ENCODE measurements at regions not wholly inside any gene's neighbourhood (a gene's known extent, or its start where the extent isn't known, plus 50 kb on each side); places are given as distances from the start of the nearest gene placed in this dataset.
"Not testable (repeated sequence)": the region's sequence is repeated elsewhere in the genome, so short reads cannot be mapped to it uniquely, and the experiment has no call there.

- no peak for DNase-seq (ENCODE audit: low read depth, low spot score)
These were observed 76.5 kb upstream of the ATF7IP2 start for GRCh38 chr16:10309271-10309932.

GRCh38 chr16:10312008-10312407, 73.9 kb upstream of the ATF7IP2 start:
- DNase-seq (ENCODE audit: low read depth, low spot score) = no peak
- H3K4me3 ChIP-seq (ENCODE audit: low read length) = no peak overlapping the region

More at GRCh38 chr16:10309271-10309932, 76.5 kb upstream of the ATF7IP2 start:
- no peak overlapping the region for H3K4me3 ChIP-seq (ENCODE audit: low read length)

- no peak for DNase-seq (ENCODE audit: low read depth, low spot score)
- no peak overlapping the region for H3K4me3 ChIP-seq (ENCODE audit: low read length)
These were observed 72.8 kb upstream of the ATF7IP2 start for GRCh38 chr16:10312784-10313724.

GRCh38 chr16:10314317-10314716, 71.5 kb upstream of the ATF7IP2 start:
- no peak overlapping the region for H3K4me3 ChIP-seq (ENCODE audit: low read length)
- DNase-seq (ENCODE audit: low read depth, low spot score) = no peak

GRCh38 chr16:10314811-10315210, 71.0 kb upstream of the ATF7IP2 start:
- no peak overlapping the region for H3K4me3 ChIP-seq (ENCODE audit: low read length)
- DNase-seq (ENCODE audit: low read depth, low spot score) = peak; percentile 32

GRCh38 chr16:10317425-10318001, 68.3 kb upstream of the ATF7IP2 start:
- no peak for DNase-seq (ENCODE audit: low read depth, low spot score)
- H3K4me3 ChIP-seq (ENCODE audit: low read length) = no peak overlapping the region

GRCh38 chr16:10318798-10319500, 66.9 kb upstream of the ATF7IP2 start:
- no peak for DNase-seq (ENCODE audit: low read depth, low spot score)

GRCh38 chr16:10321407-10322387, 64.2 kb upstream of the ATF7IP2 start:
- no peak for DNase-seq (ENCODE audit: low read depth, low spot score)
- H3K4me3 ChIP-seq (ENCODE audit: low read length) = no peak overlapping the region

More at GRCh38 chr16:10318798-10319500, 66.9 kb upstream of the ATF7IP2 start:
- no peak overlapping the region for H3K4me3 ChIP-seq (ENCODE audit: low read length)

- no peak overlapping the region for H3K4me3 ChIP-seq (ENCODE audit: low read length)
- DNase-seq (ENCODE audit: low read depth, low spot score) = no peak
These were observed 62.9 kb upstream of the ATF7IP2 start for GRCh38 chr16:10322723-10323527.

GRCh38 chr16:10323528-10323869, 62.4 kb upstream of the ATF7IP2 start:
- no peak for DNase-seq (ENCODE audit: low read depth, low spot score)
- no peak overlapping the region for H3K4me3 ChIP-seq (ENCODE audit: low read length)

- no peak overlapping the region for H3K4me3 ChIP-seq (ENCODE audit: low read length)
- DNase-seq (ENCODE audit: low read depth, low spot score) = no peak
These were observed 61.7 kb upstream of the ATF7IP2 start for GRCh38 chr16:10324210-10324609.

GRCh38 chr16:10325783-10326543, 59.9 kb upstream of the ATF7IP2 start:
- DNase-seq (ENCODE audit: low read depth, low spot score) = no peak
- H3K4me3 ChIP-seq (ENCODE audit: low read length) = no peak overlapping the region

GRCh38 chr16:10326647-10327046, 59.2 kb upstream of the ATF7IP2 start:
- DNase-seq (ENCODE audit: low read depth, low spot score) = no peak
- no peak overlapping the region for H3K4me3 ChIP-seq (ENCODE audit: low read length)

GRCh38 chr16:10328291-10328690, 57.6 kb upstream of the ATF7IP2 start:
- peak; percentile 40 for DNase-seq (ENCODE audit: low read depth, low spot score)

GRCh38 chr16:10332241-10332640, 53.6 kb upstream of the ATF7IP2 start:
- DNase-seq (ENCODE audit: low read depth, low spot score) = no peak

More at GRCh38 chr16:10328291-10328690, 57.6 kb upstream of the ATF7IP2 start:
- not testable (repeated sequence) for H3K4me3 ChIP-seq (ENCODE audit: low read length)

GRCh38 chr16:10332775-10333174, 53.1 kb upstream of the ATF7IP2 start:
- no peak overlapping the region for H3K4me3 ChIP-seq (ENCODE audit: low read length)
- DNase-seq (ENCODE audit: low read depth, low spot score) = no peak

More at GRCh38 chr16:10332241-10332640, 53.6 kb upstream of the ATF7IP2 start:
- H3K4me3 ChIP-seq (ENCODE audit: low read length) = no peak overlapping the region
